ENCODE measurements at regions not wholly inside any gene's neighbourhood (a gene's known extent, or its start where the extent isn't known, plus 50 kb on each side); places are given as distances from the start of the nearest gene placed in this dataset.

DNA sequence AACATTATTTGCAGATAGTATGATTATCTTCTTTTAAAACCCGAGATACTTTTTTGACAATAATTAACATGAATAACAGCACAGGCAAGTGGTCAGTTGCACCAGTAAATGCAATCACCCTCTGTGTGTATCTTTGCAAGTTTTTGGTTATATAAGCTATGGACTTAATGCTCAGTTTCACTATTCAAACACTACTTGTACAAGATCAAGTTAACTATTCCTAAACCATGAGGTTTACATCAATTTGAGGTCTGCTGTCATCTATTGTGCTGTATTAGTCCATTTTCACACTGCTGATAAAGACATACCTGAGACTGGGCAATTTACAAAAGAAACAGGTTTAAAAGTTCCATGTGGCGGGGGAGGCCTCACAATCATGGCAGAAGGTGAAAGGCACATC is 323.2 kb downstream of the NR4A2 start:
- H3K27ac Mint-ChIP-seq (ENCODE audit: unreplicated experiment) = no peak overlapping the region
- H2AFZ ChIP-seq (ENCODE audit: low read depth, low read length) = no peak overlapping the region
- H3K27me3 ChIP-seq (ENCODE audit: insufficient read depth, low read length) = no peaks in the 10 kb centered on the region
- H3K4me2 ChIP-seq (ENCODE audit: low read length) = no peak overlapping the region
- no peak for FAIRE-seq
- no peak overlapping the region for H3K4me3 Mint-ChIP-seq (ENCODE audit: unreplicated experiment)
- H3K36me3 Mint-ChIP-seq (ENCODE audit: low read depth, unreplicated experiment) = no peaks in the 10 kb centered on the region
- H4K20me1 ChIP-seq (ENCODE audit: insufficient read depth, low read length) = no peaks in the 10 kb centered on the region
- no peak overlapping the region for H3K27ac ChIP-seq (ENCODE audit: low read depth, low read length)
- H3K4me1 ChIP-seq (ENCODE audit: insufficient read depth, low read length) = no peaks in the 10 kb centered on the region
- H3K9me3 ChIP-seq (ENCODE audit: insufficient read depth, low read depth, low read length) = no peaks in the 10 kb centered on the region
- peaks cover 2% of the 10 kb centered on the region for H3K9me3 Mint-ChIP-seq (ENCODE audit: unreplicated experiment)
- H3K36me3 ChIP-seq (ENCODE audit: insufficient read depth, low read length) = no peaks in the 10 kb centered on the region
- no peak overlapping the region for H3K4me3 ChIP-seq (ENCODE audit: insufficient read depth, low read depth, low read length)
- DNase-seq (ENCODE audit: low read depth) = no peak
- no peak overlapping the region for H3K9ac ChIP-seq (ENCODE audit: low read length)
- TF ChIP-seq, protein P1, sequence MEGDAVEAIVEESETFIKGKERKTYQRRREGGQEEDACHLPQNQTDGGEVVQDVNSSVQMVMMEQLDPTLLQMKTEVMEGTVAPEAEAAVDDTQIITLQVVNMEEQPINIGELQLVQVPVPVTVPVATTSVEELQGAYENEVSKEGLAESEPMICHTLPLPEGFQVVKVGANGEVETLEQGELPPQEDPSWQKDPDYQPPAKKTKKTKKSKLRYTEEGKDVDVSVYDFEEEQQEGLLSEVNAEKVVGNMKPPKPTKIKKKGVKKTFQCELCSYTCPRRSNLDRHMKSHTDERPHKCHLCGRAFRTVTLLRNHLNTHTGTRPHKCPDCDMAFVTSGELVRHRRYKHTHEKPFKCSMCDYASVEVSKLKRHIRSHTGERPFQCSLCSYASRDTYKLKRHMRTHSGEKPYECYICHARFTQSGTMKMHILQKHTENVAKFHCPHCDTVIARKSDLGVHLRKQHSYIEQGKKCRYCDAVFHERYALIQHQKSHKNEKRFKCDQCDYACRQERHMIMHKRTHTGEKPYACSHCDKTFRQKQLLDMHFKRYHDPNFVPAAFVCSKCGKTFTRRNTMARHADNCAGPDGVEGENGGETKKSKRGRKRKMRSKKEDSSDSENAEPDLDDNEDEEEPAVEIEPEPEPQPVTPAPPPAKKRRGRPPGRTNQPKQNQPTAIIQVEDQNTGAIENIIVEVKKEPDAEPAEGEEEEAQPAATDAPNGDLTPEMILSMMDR (IDR thresholded peaks at IDR 0.05; ENCODE audit: insufficient read depth, low read depth, low read length) = no peak
- H3K27me3 Mint-ChIP-seq (ENCODE audit: low read depth, unreplicated experiment) = no peaks in the 10 kb centered on the region
- no peaks in the 10 kb centered on the region for H3K79me2 ChIP-seq (ENCODE audit: insufficient read depth, low read length)
- peaks cover 4% of the 10 kb centered on the region for H3K4me1 Mint-ChIP-seq (ENCODE audit: low read depth, unreplicated experiment)

DNA sequence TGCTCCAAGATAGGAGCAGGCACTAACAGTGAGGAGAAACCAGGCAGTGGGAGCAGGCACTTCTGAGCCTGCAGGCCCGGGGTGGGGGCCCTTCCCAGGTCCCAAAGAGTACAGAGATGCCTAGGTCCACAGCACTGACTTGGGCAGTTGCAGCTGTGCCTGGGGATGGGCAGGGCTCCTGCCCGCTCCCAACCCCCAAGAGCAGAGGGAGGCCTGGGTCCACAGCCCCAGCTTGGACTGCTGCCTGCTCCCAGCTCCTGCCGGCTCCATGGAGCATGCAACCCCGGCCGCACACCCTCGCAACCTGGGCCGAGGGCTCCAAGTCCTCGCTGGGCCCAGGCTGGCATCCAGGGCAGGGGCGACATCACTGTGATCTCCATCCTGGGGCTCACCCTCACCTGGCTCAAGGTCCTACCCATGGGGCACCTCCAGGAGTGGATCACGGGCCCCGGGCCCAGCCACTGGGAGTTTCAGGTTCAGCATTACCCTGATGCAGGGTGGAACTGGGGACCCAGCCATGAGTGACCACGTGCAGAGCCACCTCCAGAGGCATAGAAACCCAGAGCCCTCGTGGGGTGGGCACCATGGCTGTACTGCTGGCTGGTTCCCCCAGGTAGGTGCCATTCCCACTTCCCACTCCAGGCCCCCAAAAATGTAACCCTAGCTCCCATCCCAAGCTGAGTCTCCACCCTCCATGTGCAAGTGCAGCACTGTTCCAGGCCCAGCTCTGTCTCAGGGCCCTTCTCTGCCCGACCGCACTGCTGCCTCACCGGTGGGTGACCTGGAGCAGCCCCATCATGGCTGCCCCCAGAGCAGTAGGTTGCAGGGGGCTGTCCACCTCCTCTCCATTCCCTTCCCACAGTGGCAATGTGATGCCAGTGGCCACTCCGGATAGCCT is 325.6 kb downstream of the NR4A2 start:
- Mint-ChIP-seq H3K4me1 (ENCODE audit: low read depth, unreplicated experiment) (peaks cover 4% of the 10 kb centered on the region), H3K4me3 (ENCODE audit: unreplicated experiment) (no peak overlapping the region), H3K27me3 (ENCODE audit: low read depth, unreplicated experiment) (no peaks in the 10 kb centered on the region), H3K9me3 (ENCODE audit: unreplicated experiment) (peaks cover 2% of the 10 kb centered on the region), H3K27ac (ENCODE audit: unreplicated experiment) (no peak overlapping the region), H3K36me3 (ENCODE audit: low read depth, unreplicated experiment) (no peaks in the 10 kb centered on the region)
- FAIRE-seq (no peak), DNase-seq (ENCODE audit: low read depth) (no peak)
- Histone ChIP-seq H3K4me3 (ENCODE audit: insufficient read depth, low read depth, low read length) (no peak overlapping the region), H3K27ac (ENCODE audit: low read depth, low read length) (no peak overlapping the region), H4K20me1 (ENCODE audit: insufficient read depth, low read length) (no peaks in the 10 kb centered on the region), H2AFZ (ENCODE audit: low read depth, low read length) (no peak overlapping the region), H3K9ac (ENCODE audit: low read length) (no peak overlapping the region), H3K4me1 (ENCODE audit: insufficient read depth, low read length) (no peaks in the 10 kb centered on the region), H3K9me3 (ENCODE audit: insufficient read depth, low read depth, low read length) (no peaks in the 10 kb centered on the region), H3K36me3 (ENCODE audit: insufficient read depth, low read length) (no peaks in the 10 kb centered on the region), H3K4me2 (ENCODE audit: low read length) (no peak overlapping the region), H3K79me2 (ENCODE audit: insufficient read depth, low read length) (no peaks in the 10 kb centered on the region), H3K27me3 (ENCODE audit: insufficient read depth, low read length) (no peaks in the 10 kb centered on the region)
- TF ChIP-seq, protein P1 (IDR thresholded peaks at IDR 0.05; ENCODE audit: insufficient read depth, low read depth, low read length) = no peak
- no peak for TF ChIP-seq EZH2 (IDR thresholded peaks at IDR 0.05; ENCODE audit: insufficient read depth, low read length)

Data from astrocyte (in vitro differentiated cells and primary cell).